Peyer's patch (tissue), 4 donors: ENCODE measurements at regions not wholly inside any gene's neighbourhood (a gene's known extent, or its start where the extent isn't known, plus 50 kb on each side); places are given as distances from the start of the nearest gene placed in this dataset.

Experiments used
- DNase-seq, 3 donors: peaks; one replicate each; pipeline ENCODE4 v3.0.0-alpha.2; 2017 to 2019
- H3K27ac ChIP-seq, 4 donors: fragments of 200-600 bp; sonication (generic); one replicate each; pipeline ENCODE4 v1.5.1; 2016 to 2019
- H3K27me3 ChIP-seq, 2 donors: fragments of 200-600 bp; sonication (generic); one replicate each; pipeline ENCODE4 v1.5.1; 2019
- H3K36me3 ChIP-seq, 3 donors: fragments of 200-600 bp; sonication (generic); one replicate each; pipeline ENCODE4 v1.5.1; 2016 to 2019
- H3K4me1 ChIP-seq, 4 donors: fragments of 200-600 bp; sonication (generic); one replicate each; pipeline ENCODE4 v1.5.1; 2016 to 2019
- H3K4me3 ChIP-seq, 4 donors: fragments of 200-600 bp; sonication (generic); 1 replicate in 3 of 4; 2 replicates in 1 of 4; pipeline ENCODE4 v1.5.1; 2016 to 2019; ENCODE audit warnings: mild to moderate bottlenecking in 1 of 4
- H3K9me3 ChIP-seq, 4 donors: fragments of 200-600 bp; sonication (generic); one replicate each; pipeline ENCODE4 v1.5.1; 2016 to 2019; ENCODE audit warnings: mild to moderate bottlenecking in 1 of 4
- CTCF ChIP-seq, 6 experiments: fragments of 450-650 bp in 4 of 6; fragments of 200-600 bp in 2 of 6; sonication (generic) in 1 of 6; IDR thresholded peaks; one replicate each; pipeline ENCODE4 v1.5.1; 2017 to 2019; ENCODE audit warnings: antibody characterized with exemption in 6 of 6, mild to moderate bottlenecking in 3 of 6, moderate library complexity in 1 of 6
- POLR2A ChIP-seq, 2 donors: fragments of 450-650 bp; IDR thresholded peaks; one replicate each; pipeline ENCODE4 v1.5.1; 2017; ENCODE audit warnings: antibody characterized with exemption in 2 of 2, mild to moderate bottlenecking in 2 of 2, moderate library complexity in 2 of 2

DNA sequence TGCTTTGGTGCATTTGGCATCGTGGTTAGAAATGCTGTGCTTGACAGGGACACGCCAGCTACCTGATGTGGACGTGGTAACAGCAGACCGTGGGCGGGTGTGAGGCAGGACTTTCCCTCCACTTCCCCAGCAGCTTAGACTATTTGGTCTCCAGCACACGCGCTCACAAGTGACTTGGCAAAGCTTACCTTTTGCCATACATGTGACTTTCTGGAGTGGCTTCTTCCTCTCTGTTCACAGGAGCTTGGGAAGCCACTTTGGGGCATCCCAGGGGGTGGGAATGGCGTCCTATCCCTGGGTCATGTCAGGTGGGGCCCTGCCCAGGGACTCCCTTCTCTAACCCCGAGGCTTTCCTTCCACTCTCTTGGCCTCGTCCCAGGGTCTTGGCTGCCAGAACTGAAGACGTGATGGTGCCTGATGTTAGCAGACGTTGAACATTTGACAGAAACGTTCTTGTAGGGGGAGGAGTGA lies 228.7 kb upstream of the KLF6 start:
- DNase-seq: no peak
- no peaks in the 10 kb centered on the region for H3K27me3 ChIP-seq
- no peak overlapping the region for H3K27ac ChIP-seq
- H3K36me3 ChIP-seq: no peaks in the 10 kb centered on the region
- H3K4me1 ChIP-seq: no peaks in the 10 kb centered on the region
- no peak for TF ChIP-seq POLR2A (IDR thresholded peaks at IDR 0.05)
- TF ChIP-seq CTCF (IDR thresholded peaks at IDR 0.05): no peak
- no peaks in the 10 kb centered on the region for H3K9me3 ChIP-seq
- H3K4me3 ChIP-seq: no peak overlapping the region

DNA sequence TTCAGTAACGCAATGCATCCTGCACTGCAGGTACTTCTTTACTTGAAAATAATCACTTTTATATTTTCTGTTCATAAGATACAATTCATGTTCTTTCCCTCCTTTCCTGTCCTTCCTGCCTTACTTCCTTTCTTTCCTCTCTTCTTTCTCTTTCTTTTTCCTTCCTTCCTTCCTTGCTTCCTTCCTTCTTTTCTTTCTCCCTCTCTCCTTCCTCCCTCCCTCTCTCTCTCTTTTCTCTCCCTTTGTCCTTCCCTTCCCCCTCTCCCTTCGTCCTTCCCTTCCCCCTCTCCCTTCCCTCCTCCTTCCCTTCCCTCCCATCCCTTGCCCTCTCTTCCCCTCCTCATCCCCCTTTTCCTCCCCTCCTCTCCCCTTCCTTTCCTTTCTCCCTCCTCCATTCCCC lies 227.8 kb upstream of the KLF6 start:
- no peaks in the 10 kb centered on the region for H3K9me3 ChIP-seq

GRCh38 chr10:4011136-4011812 lies 226.3 kb upstream of the KLF6 start:
- DNase-seq: no peak
- Histone ChIP-seq H3K36me3 (no peaks in the 10 kb centered on the region), H3K4me1 (no peaks in the 10 kb centered on the region), H3K4me3 (no peak overlapping the region), H3K27ac (no peak overlapping the region), H3K9me3 (no peaks in the 10 kb centered on the region), H3K27me3 (no peaks in the 10 kb centered on the region)
- no peak for TF ChIP-seq CTCF (IDR thresholded peaks at IDR 0.05)
- TF ChIP-seq POLR2A (IDR thresholded peaks at IDR 0.05): no peak

More for the DNA sequence above, 227.8 kb upstream of the KLF6 start:
- DNase-seq: no peak
- Histone ChIP-seq H3K36me3 (no peaks in the 10 kb centered on the region), H3K27me3 (no peaks in the 10 kb centered on the region), H3K4me1 (no peaks in the 10 kb centered on the region), H3K27ac (no peak overlapping the region), H3K4me3 (no peak overlapping the region)
- TF ChIP-seq CTCF (IDR thresholded peaks at IDR 0.05) (no peak), POLR2A (IDR thresholded peaks at IDR 0.05) (no peak)

GRCh38 chr10:4008676-4009382 lies 223.8 kb upstream of the KLF6 start:
- H3K4me3 ChIP-seq: no peak overlapping the region
- H3K9me3 ChIP-seq: no peaks in the 10 kb centered on the region
- no peak for TF ChIP-seq CTCF (IDR thresholded peaks at IDR 0.05)
- no peak for TF ChIP-seq POLR2A (IDR thresholded peaks at IDR 0.05)

GRCh38 chr10:4007771-4008170 lies 222.8 kb upstream of the KLF6 start:
- no peak for DNase-seq
- H3K9me3 ChIP-seq: no peaks in the 10 kb centered on the region
- no peaks in the 10 kb centered on the region for H3K4me1 ChIP-seq
- no peak overlapping the region for H3K27ac ChIP-seq
- no peaks in the 10 kb centered on the region for H3K36me3 ChIP-seq
- no peaks in the 10 kb centered on the region for H3K27me3 ChIP-seq
- TF ChIP-seq CTCF (IDR thresholded peaks at IDR 0.05) (no peak), POLR2A (IDR thresholded peaks at IDR 0.05) (no peak)
- no peak overlapping the region for H3K4me3 ChIP-seq

More at GRCh38 chr10:4008676-4009382, 223.8 kb upstream of the KLF6 start:
- H3K27me3 ChIP-seq: no peaks in the 10 kb centered on the region
- no peaks in the 10 kb centered on the region for H3K4me1 ChIP-seq
- H3K27ac ChIP-seq: no peak overlapping the region
- no peak for DNase-seq
- H3K36me3 ChIP-seq: no peaks in the 10 kb centered on the region
